HEK293 (cell line): ENCODE measurements at regions not wholly inside any gene's neighbourhood (a gene's known extent, or its start where the extent isn't known, plus 50 kb on each side); places are given as distances from the start of the nearest gene placed in this dataset.

Experiments used
- CTCF ChIA-PET: fragments of 350-600 bp; formaldehyde crosslinking; extraction: SDS; loops from one replicate; lab custom pipeline; 2021; ENCODE audit warnings: antibody characterized with exemption; lab: Yijun Ruan, JAX
- POLR2A ChIA-PET: fragments of 300-600 bp; formaldehyde crosslinking; extraction: SDS; loops from one replicate; lab custom pipeline; 2020; ENCODE audit warnings: antibody characterized with exemption, inconsistent platforms; lab: Yijun Ruan, JAX
- H3K27ac ChIP-seq: fragments of 200-500 bp; sonication (Bioruptor generic); 2 replicates; pipeline ENCODE4 v1.5.1; 2014; ENCODE audit warnings: low read depth, low read length, control low read depth, inconsistent platforms; ENCODE audit errors: extremely low read depth
- H3K36me3 ChIP-seq, 2 experiments: fragments of 200-500 bp in 1 of 2; sonication (Bioruptor generic) in 1 of 2; 1 replicate in 1 of 2; 2 replicates in 1 of 2; pipeline ENCODE4 v1.5.1; 2014 to 2017; ENCODE audit warnings: inconsistent platforms in 2 of 2, low read length in 2 of 2; ENCODE audit not compliant: control insufficient read depth in 2 of 2, insufficient read depth in 1 of 2
- H3K4me1 ChIP-seq: fragments of 200-500 bp; sonication (Bioruptor generic); 2 replicates; pipeline ENCODE4 v1.5.1; 2014; ENCODE audit warnings: mild to moderate bottlenecking, low read length, inconsistent platforms; ENCODE audit not compliant: control insufficient read depth, insufficient read depth
- H3K4me3 ChIP-seq: 2 replicates; pipeline ENCODE4 v1.5.1; 2011; ENCODE audit warnings: low read depth, mild to moderate bottlenecking, control low read depth, low read length, moderate library complexity
- H3K9me3 ChIP-seq: fragments of 200-500 bp; sonication (Bioruptor generic); 2 replicates; pipeline ENCODE4 v1.5.1; 2014; ENCODE audit warnings: low read depth, low read length, inconsistent platforms; ENCODE audit not compliant: control insufficient read depth, insufficient read depth
- GFI1B ChIP-seq: fragments of 450-650 bp; formaldehyde crosslinking; IDR thresholded peaks from 2 replicates; pipeline ENCODE4 v1.5.1; 2016; ENCODE audit warnings: missing biosample characterization, missing genetic modification characterization
- MZF1 ChIP-seq: fragments of 450-650 bp; formaldehyde crosslinking; IDR thresholded peaks from 2 replicates; pipeline ENCODE4 v1.5.1; 2017; ENCODE audit warnings: missing biosample characterization, missing genetic modification characterization, borderline replicate concordance
- RBAK ChIP-seq: fragments of 450-650 bp; formaldehyde crosslinking; IDR thresholded peaks from 2 replicates; pipeline ENCODE4 v1.5.1; 2016; ENCODE audit warnings: missing biosample characterization, missing genetic modification characterization
- SP7 ChIP-seq: fragments of 450-650 bp; formaldehyde crosslinking; IDR thresholded peaks from 2 replicates; pipeline ENCODE4 v1.5.1; 2016; ENCODE audit warnings: missing biosample characterization, missing genetic modification characterization
- ZBTB44 ChIP-seq: fragments of 450-650 bp; IDR thresholded peaks from 2 replicates; pipeline ENCODE4 v1.5.1; 2018; ENCODE audit warnings: missing biosample characterization, mild to moderate bottlenecking, missing genetic modification characterization
- ZBTB49 ChIP-seq: fragments of 450-650 bp; formaldehyde crosslinking; IDR thresholded peaks from 2 replicates; pipeline ENCODE4 v1.5.1; 2016; ENCODE audit warnings: missing biosample characterization, missing genetic modification characterization, low read depth
- ZBTB6 ChIP-seq: fragments of 450-650 bp; formaldehyde crosslinking; IDR thresholded peaks from 2 replicates; pipeline ENCODE4 v1.5.1; 2017; ENCODE audit warnings: missing biosample characterization, missing genetic modification characterization
- ZBTB7A ChIP-seq: fragments of 450-650 bp; formaldehyde crosslinking; IDR thresholded peaks from 2 replicates; pipeline ENCODE4 v1.5.1; 2016; ENCODE audit warnings: low read depth, missing biosample characterization, missing genetic modification characterization
- ZFP69B ChIP-seq: fragments of 450-650 bp; formaldehyde crosslinking; IDR thresholded peaks from 2 replicates; pipeline ENCODE4 v1.5.1; 2016; ENCODE audit warnings: missing biosample characterization, missing genetic modification characterization
- ZNF121 ChIP-seq: fragments of 450-650 bp; formaldehyde crosslinking; IDR thresholded peaks from 2 replicates; pipeline ENCODE4 v1.5.1; 2016; ENCODE audit warnings: missing biosample characterization, missing genetic modification characterization
- ZNF138 ChIP-seq: fragments of 450-650 bp; formaldehyde crosslinking; IDR thresholded peaks from 2 replicates; pipeline ENCODE4 v1.5.1; 2016; ENCODE audit warnings: missing biosample characterization, missing genetic modification characterization, borderline replicate concordance
- ZNF169 ChIP-seq: fragments of 450-650 bp; formaldehyde crosslinking; IDR thresholded peaks from 2 replicates; pipeline ENCODE4 v1.5.1; 2016; ENCODE audit warnings: missing biosample characterization, missing genetic modification characterization
- ZNF24 ChIP-seq: fragments of 450-650 bp; formaldehyde crosslinking; IDR thresholded peaks from 2 replicates; pipeline ENCODE4 v1.5.1; 2016; ENCODE audit warnings: missing biosample characterization, missing genetic modification characterization
- ZNF473 ChIP-seq: fragments of 450-650 bp; formaldehyde crosslinking; IDR thresholded peaks from 2 replicates; pipeline ENCODE4 v1.5.1; 2017; ENCODE audit warnings: missing biosample characterization, missing genetic modification characterization
- ZNF510 ChIP-seq: fragments of 450-650 bp; formaldehyde crosslinking; IDR thresholded peaks from 2 replicates; pipeline ENCODE4 v1.5.1; 2018; ENCODE audit warnings: mild to moderate bottlenecking, missing genetic modification characterization, missing biosample characterization; ENCODE audit not compliant: insufficient replicate concordance
- ZNF585B ChIP-seq: fragments of 450-650 bp; formaldehyde crosslinking; IDR thresholded peaks from 2 replicates; pipeline ENCODE4 v1.5.1; 2016; ENCODE audit warnings: missing biosample characterization, missing genetic modification characterization
- ZNF600 ChIP-seq: fragments of 450-650 bp; formaldehyde crosslinking; IDR thresholded peaks from 2 replicates; pipeline ENCODE4 v1.5.1; 2016; ENCODE audit warnings: missing biosample characterization, missing genetic modification characterization
- ZNF621 ChIP-seq: fragments of 450-650 bp; formaldehyde crosslinking; IDR thresholded peaks from 2 replicates; pipeline ENCODE4 v1.5.1; 2017; ENCODE audit warnings: missing biosample characterization, missing genetic modification characterization
- ZNF660 ChIP-seq: fragments of 450-650 bp; IDR thresholded peaks from 2 replicates; pipeline ENCODE4 v1.5.1; 2018; ENCODE audit warnings: missing biosample characterization, mild to moderate bottlenecking, missing genetic modification characterization
- ZNF704 ChIP-seq: fragments of 450-650 bp; formaldehyde crosslinking; IDR thresholded peaks from 2 replicates; pipeline ENCODE4 v1.5.1; 2016; ENCODE audit warnings: missing biosample characterization, missing genetic modification characterization
- ZNF707 ChIP-seq: fragments of 450-650 bp; formaldehyde crosslinking; IDR thresholded peaks from 2 replicates; pipeline ENCODE4 v1.5.1; 2016; ENCODE audit warnings: missing biosample characterization, missing genetic modification characterization
- ZNF768 ChIP-seq: fragments of 450-650 bp; formaldehyde crosslinking; IDR thresholded peaks from 2 replicates; pipeline ENCODE4 v1.5.1; 2018; ENCODE audit warnings: missing biosample characterization, mild to moderate bottlenecking, missing genetic modification characterization

GRCh38 chr14:87813686-87814085 is 179.3 kb downstream of the GALC start:
- H3K36me3 ChIP-seq, result no peaks in the 10 kb centered on the region
- CTCF ChIA-PET, result interaction anchor here (1.9 kb wide), 1 partner anchor 9 kb away, joined by 16 read pairs; no protein-coding TSS in a partner anchor
- no peaks in the 10 kb centered on the region for H3K9me3 ChIP-seq
- H3K27ac ChIP-seq, result no peak overlapping the region
- POLR2A ChIA-PET, result no interaction called here
- no peaks in the 10 kb centered on the region for H3K4me1 ChIP-seq
- no peak overlapping the region for H3K4me3 ChIP-seq
- no peak for TF ChIP-seq ZNF510 (tag by site-specific recombination)
- no peak for TF ChIP-seq ZNF121 (tag by site-specific recombination)
- no peak for TF ChIP-seq ZNF768 (tag by site-specific recombination)
- TF ChIP-seq ZNF585B (tag by site-specific recombination), result no peak
- TF ChIP-seq ZNF24 (tag by site-specific recombination), result no peak
- TF ChIP-seq RBAK (tag by site-specific recombination), result no peak
- no peak for TF ChIP-seq ZBTB7A (tag by site-specific recombination)
- TF ChIP-seq ZFP69B, result no peak
- TF ChIP-seq SP7 (tag by site-specific recombination), result no peak
- no peak for TF ChIP-seq ZBTB44 (tag by site-specific recombination)
- TF ChIP-seq ZNF660 (tag by site-specific recombination), result no peak
- no peak for TF ChIP-seq ZBTB49 (tag by site-specific recombination)
- no peak for TF ChIP-seq ZNF169
- no peak for TF ChIP-seq ZBTB6 (tag by site-specific recombination)
- no peak for TF ChIP-seq ZNF473
- no peak for TF ChIP-seq ZNF704 (tag by site-specific recombination)
- TF ChIP-seq, all 188 proteins: peak for 0

GRCh38 chr14:87813211-87813610 is 179.8 kb downstream of the GALC start:
- Histone ChIP-seq H3K27ac (no peak overlapping the region), H3K4me3 (no peak overlapping the region), H3K9me3 (no peaks in the 10 kb centered on the region), H3K36me3 (no peaks in the 10 kb centered on the region), H3K4me1 (no peaks in the 10 kb centered on the region)
- TF ChIP-seq ZNF707 (tag by site-specific recombination), result no peak
- TF ChIP-seq GFI1B, result no peak
- TF ChIP-seq MZF1 (tag by site-specific recombination), result no peak
- TF ChIP-seq ZNF621 (tag by site-specific recombination), result no peak
- TF ChIP-seq ZNF600 (tag by site-specific recombination), result no peak
- TF ChIP-seq ZNF138, result no peak
- ChIA-PET POLR2A (no interaction called here), CTCF (interaction anchor here (1.9 kb wide), 1 partner anchor 8 kb away, joined by 16 read pairs; no protein-coding TSS in a partner anchor)
